ENCODE measurements at regions not wholly inside any gene's neighbourhood (a gene's known extent, or its start where the extent isn't known, plus 50 kb on each side); places are given as distances from the start of the nearest gene placed in this dataset.

DNA sequence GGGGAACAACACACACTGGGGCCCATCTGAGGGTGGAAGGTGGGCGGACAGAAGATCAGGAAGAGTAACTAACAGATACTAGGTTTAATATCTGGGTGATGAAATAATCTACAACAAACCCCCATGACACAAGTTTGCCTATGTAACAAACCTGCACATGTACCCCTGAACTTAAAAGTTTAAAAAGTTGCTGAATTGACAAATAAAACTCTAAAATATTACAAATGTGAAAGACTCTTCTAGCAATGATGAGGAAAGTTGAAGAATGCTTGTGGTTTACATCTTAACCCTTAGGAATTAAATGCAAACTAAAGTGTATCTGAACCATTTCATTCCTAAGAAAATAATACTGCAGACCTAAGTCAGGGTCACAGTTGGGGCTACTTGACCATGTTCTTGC lies 525.6 kb upstream of the CAMK1G start:
- ATAC-seq (ENCODE audit: low FRiP score) = no peak
- DNase-seq (ENCODE audit: low spot score) = no peak
- TF ChIP-seq, protein P1, sequence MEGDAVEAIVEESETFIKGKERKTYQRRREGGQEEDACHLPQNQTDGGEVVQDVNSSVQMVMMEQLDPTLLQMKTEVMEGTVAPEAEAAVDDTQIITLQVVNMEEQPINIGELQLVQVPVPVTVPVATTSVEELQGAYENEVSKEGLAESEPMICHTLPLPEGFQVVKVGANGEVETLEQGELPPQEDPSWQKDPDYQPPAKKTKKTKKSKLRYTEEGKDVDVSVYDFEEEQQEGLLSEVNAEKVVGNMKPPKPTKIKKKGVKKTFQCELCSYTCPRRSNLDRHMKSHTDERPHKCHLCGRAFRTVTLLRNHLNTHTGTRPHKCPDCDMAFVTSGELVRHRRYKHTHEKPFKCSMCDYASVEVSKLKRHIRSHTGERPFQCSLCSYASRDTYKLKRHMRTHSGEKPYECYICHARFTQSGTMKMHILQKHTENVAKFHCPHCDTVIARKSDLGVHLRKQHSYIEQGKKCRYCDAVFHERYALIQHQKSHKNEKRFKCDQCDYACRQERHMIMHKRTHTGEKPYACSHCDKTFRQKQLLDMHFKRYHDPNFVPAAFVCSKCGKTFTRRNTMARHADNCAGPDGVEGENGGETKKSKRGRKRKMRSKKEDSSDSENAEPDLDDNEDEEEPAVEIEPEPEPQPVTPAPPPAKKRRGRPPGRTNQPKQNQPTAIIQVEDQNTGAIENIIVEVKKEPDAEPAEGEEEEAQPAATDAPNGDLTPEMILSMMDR (IDR thresholded peaks at IDR 0.05) = no peak

DNA sequence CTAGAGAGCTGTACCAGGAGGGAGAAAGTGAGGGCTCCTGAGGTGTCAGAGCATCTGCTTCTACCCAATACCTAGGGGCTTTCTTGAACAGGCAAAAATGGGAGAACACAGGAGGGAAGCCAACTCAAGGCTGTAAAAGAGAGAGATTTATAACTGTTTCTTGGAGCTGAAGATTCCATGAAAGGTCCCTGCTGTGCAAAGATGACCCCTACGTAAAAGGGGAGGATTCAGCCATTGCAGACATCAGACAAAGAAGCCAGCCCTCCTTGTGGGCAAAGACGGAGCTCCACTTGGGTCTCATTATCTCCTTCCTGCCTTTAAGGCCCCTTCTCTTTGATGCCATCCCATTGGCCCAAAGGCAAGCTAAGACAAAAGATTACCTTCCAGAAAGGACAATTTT lies 524.1 kb upstream of the CAMK1G start:
- ATAC-seq (ENCODE audit: low FRiP score) (no peak), DNase-seq (ENCODE audit: low spot score) (no peak)
- TF ChIP-seq, protein P1 (IDR thresholded peaks at IDR 0.05) = no peak

DNA sequence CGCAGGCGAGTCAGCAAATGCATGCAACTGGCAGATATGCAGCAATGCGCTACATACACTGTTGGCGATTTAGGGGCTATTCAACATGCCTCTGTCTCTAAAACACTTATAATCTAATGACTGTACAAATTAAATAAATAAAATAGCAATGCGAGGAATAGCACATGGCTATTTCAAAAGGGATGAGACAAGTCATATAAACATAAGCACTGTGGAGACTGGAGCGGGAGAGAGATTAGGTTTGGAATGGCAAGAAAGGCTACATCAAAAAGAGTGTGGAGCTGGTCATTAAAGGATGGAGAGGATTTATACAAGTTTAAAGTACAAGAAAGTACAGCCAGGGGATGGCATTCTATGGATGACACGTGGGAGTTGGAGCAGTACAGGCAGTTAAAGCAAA lies 523.5 kb upstream of the CAMK1G start:
- ATAC-seq (ENCODE audit: low FRiP score) = no peak
- no peak for DNase-seq (ENCODE audit: low spot score)
- TF ChIP-seq, protein P1 (IDR thresholded peaks at IDR 0.05) = no peak

DNA sequence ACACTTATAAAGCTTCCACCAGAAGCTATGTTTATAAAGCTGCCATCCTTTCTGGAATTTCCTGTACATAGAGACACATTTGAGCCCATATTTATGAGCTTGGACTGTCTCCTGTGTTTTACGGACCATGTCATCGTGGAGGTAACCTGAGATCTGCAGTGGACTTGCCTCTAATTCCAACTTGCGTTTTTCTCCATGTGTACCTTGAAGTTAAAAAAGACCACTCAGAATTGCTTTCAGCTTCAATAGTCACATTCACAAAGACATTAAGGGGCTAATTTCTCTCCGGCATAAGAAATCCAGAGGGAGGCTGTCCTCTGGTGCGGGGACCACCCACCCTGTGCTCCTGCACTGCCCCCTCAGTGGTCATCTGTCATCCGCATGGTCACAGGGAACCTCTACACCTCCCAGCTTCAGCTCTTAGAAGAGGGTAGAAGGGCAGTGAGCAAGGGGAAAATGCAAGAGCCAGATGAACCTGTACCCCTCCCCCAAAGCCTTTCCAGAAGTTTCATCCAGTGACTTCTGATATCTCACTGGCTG lies 521.4 kb upstream of the CAMK1G start:
- TF ChIP-seq, protein P1 (IDR thresholded peaks at IDR 0.05) = no peak
- ATAC-seq (ENCODE audit: low FRiP score) = no peak
- no peak for DNase-seq (ENCODE audit: low spot score)

DNA sequence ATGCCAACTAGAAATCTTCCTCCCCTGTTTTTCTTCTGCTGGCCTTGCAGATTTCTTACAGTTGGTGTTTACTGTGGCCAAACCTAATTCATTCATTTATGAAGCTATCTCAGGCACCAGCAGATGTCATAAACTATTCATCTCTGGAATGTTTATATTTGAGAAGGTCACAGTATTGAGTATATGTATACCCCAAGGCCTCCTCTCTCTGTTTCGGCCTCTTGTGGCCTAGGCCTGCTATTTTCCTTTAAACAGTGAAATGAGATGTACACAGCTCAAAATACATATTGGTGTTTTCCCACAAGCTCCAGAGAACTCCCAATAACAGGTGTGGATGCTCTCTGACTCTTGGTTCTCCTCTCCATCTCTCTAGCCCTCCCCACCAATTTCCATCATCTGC lies 520.7 kb upstream of the CAMK1G start:
- TF ChIP-seq, protein P1 (IDR thresholded peaks at IDR 0.05) = no peak
- ATAC-seq (ENCODE audit: low FRiP score) (no peak), DNase-seq (ENCODE audit: low spot score) (no peak)

DNA sequence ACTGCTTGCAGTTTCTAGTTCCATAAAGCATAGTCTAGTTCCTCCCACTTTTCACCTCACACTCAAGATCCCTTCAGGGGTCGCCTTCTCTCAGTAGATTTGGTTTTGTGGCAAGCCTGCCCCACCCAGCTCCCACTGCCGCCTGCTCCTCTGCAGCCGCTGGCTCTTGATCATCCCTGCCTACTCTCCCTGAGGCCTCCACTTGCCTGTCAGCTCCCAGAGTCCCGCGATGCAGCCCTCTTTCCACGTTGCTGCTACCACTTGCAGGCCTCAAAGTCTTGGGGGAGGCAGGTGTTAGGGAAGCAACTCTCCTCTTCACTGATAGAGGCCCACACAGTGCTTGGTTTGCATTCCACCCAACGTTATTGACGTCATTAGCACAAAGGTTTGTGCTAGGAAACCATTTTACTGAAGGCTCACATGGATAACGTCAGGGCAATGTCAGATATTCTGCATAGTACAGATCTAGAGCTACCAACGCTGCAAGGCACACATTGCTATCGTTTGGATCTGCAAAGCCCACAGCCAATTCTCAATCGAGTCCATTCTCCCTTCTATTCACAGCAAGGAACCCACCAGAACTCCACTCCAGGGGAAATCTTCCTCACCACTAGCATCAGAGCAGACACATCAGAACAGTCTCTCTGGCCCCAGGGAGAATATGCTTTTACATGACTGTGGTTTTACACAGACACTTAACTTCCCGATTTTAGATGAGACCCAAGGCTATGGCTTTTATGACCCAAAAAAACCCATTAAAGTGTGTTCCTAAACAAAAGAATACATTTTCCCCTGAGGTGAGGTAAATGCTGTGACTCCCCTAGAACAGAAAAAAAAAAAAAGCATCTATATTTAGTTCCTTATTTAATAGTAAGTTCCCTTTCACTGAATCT lies 519.5 kb upstream of the CAMK1G start:
- no peak for DNase-seq (ENCODE audit: low spot score)
- TF ChIP-seq, protein P1 (IDR thresholded peaks at IDR 0.05) = no peak
- ATAC-seq (ENCODE audit: low FRiP score) = no peak
